A549 (cell line): ENCODE measurements at regions not wholly inside any gene's neighbourhood (a gene's known extent, or its start where the extent isn't known, plus 50 kb on each side); places are given as distances from the start of the nearest gene placed in this dataset.

Experiments used
- ATAC-seq, 2 experiments: fragments of 200-7000 bp in 1 of 2; fragments of >200 bp in 1 of 2; cut with Nextera tagmentation in 1 of 2; cut with Tn5 transposase in 1 of 2; 3 replicates each; pipeline versions ENCODE4 v1.8.0 to v1.9.1; 2018 to 2020; ENCODE audit warnings: mild to moderate bottlenecking in 1 of 2, moderate library complexity in 1 of 2
- CTCF ChIA-PET: fragments of 300-600 bp; sonication (Branson Sonifier 250); formaldehyde crosslinking; extraction: SDS; loops from one replicate; lab custom pipeline; 2021; ENCODE audit warnings: antibody characterized with exemption, inconsistent platforms; lab: Yijun Ruan, JAX
- POLR2A ChIA-PET: fragments of 350-600 bp; formaldehyde crosslinking; extraction: SDS; loops from one replicate; lab custom pipeline; 2021; ENCODE audit warnings: antibody characterized with exemption, inconsistent platforms; lab: Yijun Ruan, JAX
- DNase-seq, 2 experiments: peaks; one replicate each; pipeline versions ENCODE4 v3.0.0 to v3.0.0-alpha.2; 2011 to 2016; ENCODE audit warnings: low read depth in 1 of 2, low spot score in 1 of 2
- FAIRE-seq: peaks from 2 replicates; lab custom pipeline; 2011; peaks lifted over from hg19 to GRCh38; lab: Jason Lieb, UNC
- H3K27ac ChIP-seq, 2 experiments: fragments of >200 bp; sonication (Bioruptor Twin); formaldehyde crosslinking; 3 replicates each; pipeline ENCODE4 v1.5.1; 2016 to 2017
- H3K4me1 ChIP-seq: fragments of >200 bp; sonication (Bioruptor Twin); formaldehyde crosslinking; 3 replicates; pipeline ENCODE4 v1.6.1; 2016
- H3K4me2 ChIP-seq: fragments of >200 bp; sonication (Bioruptor Twin); formaldehyde crosslinking; 3 replicates; pipeline ENCODE4 v1.6.1; 2016
- H3K4me3 ChIP-seq: fragments of >200 bp; sonication (Bioruptor Twin); formaldehyde crosslinking; 3 replicates; pipeline ENCODE4 v1.5.1; 2016
- H3K9me3 ChIP-seq: fragments of >200 bp; sonication (Bioruptor Twin); formaldehyde crosslinking; 3 replicates; pipeline ENCODE4 v1.6.1; 2016
- ATOH8 ChIP-seq: fragments of 250-450 bp; sonication (Bioruptor Pico); IDR thresholded peaks from 2 replicates; pipeline ENCODE4 v1.5.0; 2020; ENCODE audit warnings: low read depth, mild to moderate bottlenecking, moderate library complexity
- BHLHE40 ChIP-seq: IDR thresholded peaks from 2 replicates; pipeline ENCODE4 v1.6.1; 2012; ENCODE audit warnings: low read depth, low read length, inconsistent platforms
- CBX2 ChIP-seq: fragments of 200-600 bp; sonication (generic); IDR thresholded peaks from 2 replicates; pipeline ENCODE4 v1.6.1; 2016; ENCODE audit warnings: low read depth, mild to moderate bottlenecking, borderline replicate concordance
- CEBPB ChIP-seq, 2 experiments: fragments of >200 bp in 1 of 2; sonication (Bioruptor Twin) in 1 of 2; formaldehyde crosslinking in 1 of 2; IDR thresholded peaks; 2 replicates each; pipeline ENCODE4 v1.6.1; 2012 to 2016
- CHD2 ChIP-seq: fragments of 150-350 bp; IDR thresholded peaks from 2 replicates; pipeline ENCODE4 v1.6.1; 2014; ENCODE audit warnings: low read length; ENCODE audit not compliant: partially characterized antibody
- CHD4 ChIP-seq: fragments of 200-600 bp; sonication (generic); IDR thresholded peaks from 2 replicates; pipeline ENCODE4 v1.6.1; 2016; ENCODE audit warnings: antibody characterized with exemption, mild to moderate bottlenecking, borderline replicate concordance
- ELK1 ChIP-seq: fragments of 150-350 bp; IDR thresholded peaks from 2 replicates; pipeline ENCODE4 v1.6.1; 2014; ENCODE audit warnings: low read depth, mild to moderate bottlenecking, low read length
- FOSB ChIP-seq: fragments of 250-450 bp; sonication (Bioruptor Pico); IDR thresholded peaks from 2 replicates; pipeline ENCODE4 v1.5.0; 2020; ENCODE audit warnings: mild to moderate bottlenecking, moderate library complexity
- FOSL2 ChIP-seq, 2 experiments: fragments of 450-650 bp in 1 of 2; fragments of >200 bp in 1 of 2; sonication (Bioruptor Twin) in 1 of 2; formaldehyde crosslinking; IDR thresholded peaks; 2 replicates each; pipeline versions ENCODE4 v1.5.0 to v1.6.1; 2016 to 2020; ENCODE audit warnings: mild to moderate bottlenecking in 1 of 2, moderate library complexity in 1 of 2
- FOXS1 ChIP-seq: fragments of 250-450 bp; sonication (Bioruptor Pico); IDR thresholded peaks from 2 replicates; pipeline ENCODE4 v1.5.0; 2020; ENCODE audit warnings: mild to moderate bottlenecking, moderate library complexity
- GATA3 ChIP-seq: IDR thresholded peaks from 2 replicates; pipeline ENCODE4 v1.6.1; 2012; ENCODE audit warnings: borderline replicate concordance
- HES2 ChIP-seq: fragments of >200 bp; sonication (Bioruptor Twin); formaldehyde crosslinking; IDR thresholded peaks from 2 replicates; pipeline ENCODE4 v1.6.1; 2016
- HMGXB4 ChIP-seq: fragments of 250-450 bp; sonication (Bioruptor Pico); IDR thresholded peaks from 2 replicates; pipeline ENCODE4 v1.5.0; 2021; ENCODE audit warnings: mild to moderate bottlenecking, moderate library complexity, borderline replicate concordance
- JUN ChIP-seq, 2 experiments: fragments of >200 bp; sonication (Bioruptor Twin); formaldehyde crosslinking; IDR thresholded peaks; 2 replicates in 1 of 2; 3 replicates in 1 of 2; pipeline ENCODE4 v1.6.1; 2016 to 2017
- JUNB ChIP-seq: fragments of >200 bp; sonication (Bioruptor Twin); formaldehyde crosslinking; IDR thresholded peaks from 2 replicates; pipeline ENCODE4 v1.6.1; 2016
- KDM1A ChIP-seq: fragments of 200-600 bp; sonication (generic); IDR thresholded peaks from 2 replicates; pipeline ENCODE4 v1.6.1; 2016; ENCODE audit warnings: low read depth, mild to moderate bottlenecking
- MAX ChIP-seq: IDR thresholded peaks from 2 replicates; pipeline ENCODE4 v1.6.1; 2012
- MYC ChIP-seq: IDR thresholded peaks from 2 replicates; pipeline ENCODE4 v1.6.1; 2012; ENCODE audit warnings: mild to moderate bottlenecking, inconsistent platforms, low read length, improper control_type of control experiment, borderline replicate concordance
- PHF8 ChIP-seq: fragments of 200-600 bp; sonication (generic); IDR thresholded peaks from 2 replicates; pipeline ENCODE4 v1.6.1; 2016; ENCODE audit warnings: low read depth, mild to moderate bottlenecking, antibody characterized with exemption, moderate library complexity, borderline replicate concordance
- POLR2A ChIP-seq: IDR thresholded peaks from 2 replicates; pipeline ENCODE4 v1.6.1; 2012; ENCODE audit warnings: mild to moderate bottlenecking, low read length
- SMC3 ChIP-seq: fragments of >200 bp; sonication (Bioruptor Twin); formaldehyde crosslinking; IDR thresholded peaks from 3 replicates; pipeline ENCODE4 v1.6.1; 2018; ENCODE audit warnings: inconsistent platforms
- TFCP2L1 ChIP-seq: fragments of 250-450 bp; sonication (Bioruptor Pico); IDR thresholded peaks from 2 replicates; pipeline ENCODE4 v1.5.0; 2021; ENCODE audit warnings: mild to moderate bottlenecking
- TP53 ChIP-seq: fragments of 250-450 bp; sonication (Bioruptor Pico); IDR thresholded peaks from 2 replicates; pipeline ENCODE4 v1.5.0; 2021; ENCODE audit warnings: mild to moderate bottlenecking, moderate library complexity
- ZC3H11A ChIP-seq: fragments of 450-650 bp; IDR thresholded peaks from 2 replicates; pipeline ENCODE4 v1.6.1; 2014; ENCODE audit warnings: antibody characterized with exemption, mild to moderate bottlenecking
- ZFP36 ChIP-seq: fragments of 450-650 bp; IDR thresholded peaks from 2 replicates; pipeline ENCODE4 v1.6.1; 2014; ENCODE audit warnings: borderline replicate concordance; ENCODE audit not compliant: partially characterized antibody
- ZNF302 ChIP-seq: fragments of 250-450 bp; sonication (Bioruptor Pico); IDR thresholded peaks from 2 replicates; pipeline ENCODE4 v1.9.0; 2021; ENCODE audit warnings: inconsistent platforms, mild to moderate bottlenecking, moderate library complexity
- WGBS: methylation state at CpG from one replicate; pipeline ENCODE4 v1.1.6; 2017; ENCODE audit errors: missing lambda C conversion rate; 5-methylcytosine and 5-hydroxymethylcytosine counted together

GRCh38 chr17:31788571-31788946, 70.5 kb downstream of the COPRS start:
- no peak for DNase-seq
- H3K4me1 ChIP-seq: peaks cover 15% of the 10 kb centered on the region
- ChIA-PET CTCF (interaction anchor here (1.8 kb wide), 1 partner anchor 12 kb away, joined by 5 read pairs; no protein-coding TSS in a partner anchor), POLR2A (interaction anchor here (0.5 kb wide), 1 partner anchor 96 kb away, joined by 4 read pairs; no protein-coding TSS in a partner anchor)
- ATAC-seq: no peak; a peak in 1 of 6 replicates
- H3K27ac ChIP-seq: peak overlapping the region; percentile 53 to 59
- no peak overlapping the region for H3K4me3 ChIP-seq
- FAIRE-seq: no peak
- TF ChIP-seq PHF8 (no peak), ZC3H11A (no peak)
- 51% methylated on average over 3 of the region's 3 CpGs for WGBS
- H3K4me2 ChIP-seq: peak overlapping the region; percentile 51
- H3K9me3 ChIP-seq: no peaks in the 10 kb centered on the region

- peak overlapping the region; percentile 51 for H3K4me2 ChIP-seq
- DNase-seq (peak in 1 of 2 experiments; percentile 59), FAIRE-seq (no peak), ATAC-seq (peak; percentile 85 to 88)
- TF ChIP-seq CEBPB (IDR thresholded peaks at IDR 0.05) (peak in 1 of 2 experiments; percentile 23; a peak in 1 of 4 replicates), JUN (IDR thresholded peaks at IDR 0.05) (peak in 1 of 2 experiments; percentile 40; a peak in 1 of 5 replicates), BHLHE40 (peak; percentile 54), FOSL2 (IDR thresholded peaks at IDR 0.05) (no peak), FOSL2 (CRISPR knock-in tag; IDR thresholded peaks at IDR 0.05) (peak; percentile 32; the same call in 1 of the 2 replicates), TP53 (CRISPR knock-in tag) (no peak), KDM1A (no peak), MAX (0 out of 2 replicates have a peak, but pooled peaks have one; percentile 15), HMGXB4 (CRISPR knock-in tag) (no peak)
- peaks cover 15% of the 10 kb centered on the region for H3K4me1 ChIP-seq
- peak overlapping the region; percentile 53 to 59 for H3K27ac ChIP-seq
- CTCF ChIA-PET: interaction anchor here (0.7 to 1.8 kb wide), 3 partner anchors 11 to 260 kb away, joined by 3 to 5 read pairs (median 3); no protein-coding TSS in a partner anchor
- 30% methylated on average over 7 of the region's 7 CpGs for WGBS
- no peaks in the 10 kb centered on the region for H3K9me3 ChIP-seq
- POLR2A ChIA-PET: no interaction called here
- H3K4me3 ChIP-seq: no peak overlapping the region
Measured at GRCh38 chr17:31787857-31788570, 71.0 kb downstream of the COPRS start.

- no peak for FAIRE-seq
- H3K9me3 ChIP-seq: no peaks in the 10 kb centered on the region
- 75% methylated on average over 7 of the region's 7 CpGs for WGBS
- no peak overlapping the region; a peak in 1 of 6 replicates for H3K27ac ChIP-seq
- no peak overlapping the region for H3K4me3 ChIP-seq
- H3K4me2 ChIP-seq: no peak overlapping the region
- CTCF ChIA-PET: interaction anchor here (1.0 kb wide), 1 partner anchor 259 kb away, joined by 3 read pairs; no protein-coding TSS in a partner anchor
- no peak for ATAC-seq
- DNase-seq: no peak
- no peak for TF ChIP-seq MYC
- no peak for TF ChIP-seq TFCP2L1
- TF ChIP-seq ELK1: no peak
- no peak for TF ChIP-seq ZNF302 (CRISPR knock-in tag)
- TF ChIP-seq JUNB: no peak
- no peak for TF ChIP-seq ATOH8 (CRISPR knock-in tag)
- no peak for TF ChIP-seq FOSB
- TF ChIP-seq CHD4: no peak
- no peak for TF ChIP-seq POLR2A
- no peak for TF ChIP-seq TP53 (CRISPR knock-in tag)
- no peak for TF ChIP-seq ZC3H11A
- no peak for TF ChIP-seq GATA3
- TF ChIP-seq CBX2: no peak
- no peak for TF ChIP-seq HES2
- TF ChIP-seq FOXS1 (CRISPR knock-in tag): no peak
- TF ChIP-seq ZFP36: no peak
- TF ChIP-seq CHD2: no peak
- no peak for TF ChIP-seq SMC3
- no peak for TF ChIP-seq MAX
- TF ChIP-seq, all 56 proteins: peak for 0
- peaks cover 15% of the 10 kb centered on the region for H3K4me1 ChIP-seq
- POLR2A ChIA-PET: no interaction called here
Measured at GRCh38 chr17:31786796-31787481, 72.1 kb downstream of the COPRS start.
